ENCODE measurements at regions not wholly inside any gene's neighbourhood (a gene's known extent, or its start where the extent isn't known, plus 50 kb on each side); places are given as distances from the start of the nearest gene placed in this dataset.

DNA sequence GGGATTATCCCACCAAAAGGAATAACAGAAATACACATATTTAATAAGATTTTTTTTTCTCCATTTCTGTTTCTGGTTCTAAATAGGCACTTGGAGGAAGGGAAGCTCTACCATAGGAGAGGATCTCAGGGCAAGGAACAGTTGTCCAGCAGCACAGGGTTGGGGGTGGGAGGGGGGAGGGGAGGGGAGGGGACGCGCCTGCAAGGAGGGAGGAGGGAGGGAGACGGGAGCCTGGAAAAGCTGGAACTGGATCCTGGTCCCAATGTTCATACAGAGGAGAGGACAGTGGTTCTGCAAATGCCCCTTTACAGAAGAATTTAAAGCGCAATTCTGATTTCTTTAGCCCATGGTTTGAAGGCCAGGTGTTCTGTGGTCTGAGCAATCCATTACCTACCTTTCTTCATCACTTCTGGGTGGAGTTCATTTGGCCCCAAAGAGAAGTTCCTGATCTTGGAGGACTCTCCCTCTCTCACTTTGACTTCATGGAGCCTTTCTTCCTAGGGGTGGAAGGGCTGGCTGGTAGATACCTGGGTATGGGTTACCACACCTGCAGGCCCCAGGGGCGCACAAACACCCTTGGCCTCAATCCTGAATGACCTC, 348.9 kb upstream of the NCAM1 start:
- no peak overlapping the region for H3K4me3 Mint-ChIP-seq (ENCODE audit: unreplicated experiment)
- DNase-seq (ENCODE audit: low spot score), result no peak
- H3K9me3 Mint-ChIP-seq (ENCODE audit: low read depth), result no peaks in the 10 kb centered on the region
- peak overlapping the region; percentile 13 for H3K27ac Mint-ChIP-seq (ENCODE audit: unreplicated experiment)
- no peaks in the 10 kb centered on the region for H3K27me3 Mint-ChIP-seq (ENCODE audit: low read depth)
- TF ChIP-seq, protein P1, sequence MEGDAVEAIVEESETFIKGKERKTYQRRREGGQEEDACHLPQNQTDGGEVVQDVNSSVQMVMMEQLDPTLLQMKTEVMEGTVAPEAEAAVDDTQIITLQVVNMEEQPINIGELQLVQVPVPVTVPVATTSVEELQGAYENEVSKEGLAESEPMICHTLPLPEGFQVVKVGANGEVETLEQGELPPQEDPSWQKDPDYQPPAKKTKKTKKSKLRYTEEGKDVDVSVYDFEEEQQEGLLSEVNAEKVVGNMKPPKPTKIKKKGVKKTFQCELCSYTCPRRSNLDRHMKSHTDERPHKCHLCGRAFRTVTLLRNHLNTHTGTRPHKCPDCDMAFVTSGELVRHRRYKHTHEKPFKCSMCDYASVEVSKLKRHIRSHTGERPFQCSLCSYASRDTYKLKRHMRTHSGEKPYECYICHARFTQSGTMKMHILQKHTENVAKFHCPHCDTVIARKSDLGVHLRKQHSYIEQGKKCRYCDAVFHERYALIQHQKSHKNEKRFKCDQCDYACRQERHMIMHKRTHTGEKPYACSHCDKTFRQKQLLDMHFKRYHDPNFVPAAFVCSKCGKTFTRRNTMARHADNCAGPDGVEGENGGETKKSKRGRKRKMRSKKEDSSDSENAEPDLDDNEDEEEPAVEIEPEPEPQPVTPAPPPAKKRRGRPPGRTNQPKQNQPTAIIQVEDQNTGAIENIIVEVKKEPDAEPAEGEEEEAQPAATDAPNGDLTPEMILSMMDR (IDR thresholded peaks at IDR 0.05), result no peak
- H3K4me1 Mint-ChIP-seq (ENCODE audit: low read depth), result peaks cover 37% of the 10 kb centered on the region
- no peaks in the 10 kb centered on the region for H3K36me3 Mint-ChIP-seq (ENCODE audit: low read depth)

DNA sequence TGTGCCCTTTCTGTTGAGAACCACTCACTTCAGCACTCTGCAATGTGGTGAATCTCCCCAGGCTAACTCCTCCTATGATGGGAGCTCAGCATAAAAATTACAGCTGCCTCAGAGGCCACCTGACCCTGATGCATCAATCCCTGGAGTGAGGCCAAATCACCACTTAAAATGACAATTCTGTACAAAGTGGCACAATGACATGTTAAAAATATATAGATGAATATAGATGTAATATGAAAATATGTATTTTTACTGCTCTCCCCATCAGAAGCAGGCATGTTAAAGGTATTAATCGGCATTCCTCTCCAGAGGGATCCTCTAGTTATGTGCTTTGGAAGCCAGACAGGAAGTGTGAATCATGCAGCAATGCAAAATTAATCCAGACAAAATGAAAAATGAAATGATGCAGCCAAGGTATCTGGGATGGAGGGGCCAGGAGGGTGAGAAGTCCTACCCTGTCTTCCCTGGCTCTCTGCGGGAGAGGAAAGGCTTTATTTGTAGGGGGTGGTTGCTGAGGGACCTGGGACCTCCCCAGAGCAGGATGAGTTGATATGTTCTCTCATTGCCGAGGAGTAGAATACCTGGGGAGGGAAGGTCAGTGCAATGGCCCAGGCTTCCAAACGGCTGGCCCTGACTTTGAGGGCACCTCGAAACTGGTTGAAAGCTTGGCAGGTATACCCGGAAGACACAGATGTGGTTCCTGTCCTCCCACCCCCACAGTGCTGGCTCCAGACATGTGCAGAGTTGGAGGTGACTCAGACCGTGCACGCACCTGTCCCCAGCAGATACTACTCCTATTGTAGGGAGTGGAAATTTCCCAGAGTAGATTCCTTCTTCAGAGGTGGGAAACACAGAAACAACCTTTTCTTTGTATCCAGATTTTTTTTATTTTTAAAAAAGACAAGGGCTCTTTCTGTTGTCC, 347.9 kb upstream of the NCAM1 start:
- Mint-ChIP-seq H3K36me3 (ENCODE audit: low read depth) (no peaks in the 10 kb centered on the region), H3K27me3 (ENCODE audit: low read depth) (no peaks in the 10 kb centered on the region), H3K9me3 (ENCODE audit: low read depth) (no peaks in the 10 kb centered on the region), H3K27ac (ENCODE audit: unreplicated experiment) (peak overlapping the region; percentile 76), H3K4me1 (ENCODE audit: low read depth) (peaks cover 37% of the 10 kb centered on the region), H3K4me3 (ENCODE audit: unreplicated experiment) (no peak overlapping the region)
- no peak for DNase-seq (ENCODE audit: low spot score)
- TF ChIP-seq, protein P1 (IDR thresholded peaks at IDR 0.05), result no peak

DNA sequence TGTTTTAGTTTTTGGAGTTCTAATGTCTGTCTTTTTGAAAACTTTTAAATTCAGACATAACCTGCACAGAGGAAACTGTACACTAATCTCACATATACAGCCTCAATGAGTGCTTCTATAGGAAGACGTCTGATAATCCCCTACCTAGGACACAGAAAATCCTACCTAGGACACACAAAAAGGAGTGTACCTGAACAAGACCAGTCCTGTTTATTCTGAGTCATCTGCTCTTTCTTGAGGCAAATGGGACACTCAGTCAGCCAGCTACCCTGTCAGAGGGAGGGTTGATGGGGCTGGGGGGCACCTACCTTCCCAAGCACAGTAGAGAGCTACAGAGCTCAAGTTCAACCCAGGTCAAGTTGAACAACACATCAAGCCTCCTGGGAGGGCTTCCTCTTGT, 346.6 kb upstream of the NCAM1 start:
- Mint-ChIP-seq H3K27ac (ENCODE audit: unreplicated experiment) (no peak overlapping the region), H3K36me3 (ENCODE audit: low read depth) (no peaks in the 10 kb centered on the region), H3K27me3 (ENCODE audit: low read depth) (no peaks in the 10 kb centered on the region), H3K9me3 (ENCODE audit: low read depth) (no peaks in the 10 kb centered on the region), H3K4me3 (ENCODE audit: unreplicated experiment) (no peak overlapping the region), H3K4me1 (ENCODE audit: low read depth) (peaks cover 37% of the 10 kb centered on the region)
- TF ChIP-seq, protein P1 (IDR thresholded peaks at IDR 0.05), result no peak
- DNase-seq (ENCODE audit: low spot score), result no peak

DNA sequence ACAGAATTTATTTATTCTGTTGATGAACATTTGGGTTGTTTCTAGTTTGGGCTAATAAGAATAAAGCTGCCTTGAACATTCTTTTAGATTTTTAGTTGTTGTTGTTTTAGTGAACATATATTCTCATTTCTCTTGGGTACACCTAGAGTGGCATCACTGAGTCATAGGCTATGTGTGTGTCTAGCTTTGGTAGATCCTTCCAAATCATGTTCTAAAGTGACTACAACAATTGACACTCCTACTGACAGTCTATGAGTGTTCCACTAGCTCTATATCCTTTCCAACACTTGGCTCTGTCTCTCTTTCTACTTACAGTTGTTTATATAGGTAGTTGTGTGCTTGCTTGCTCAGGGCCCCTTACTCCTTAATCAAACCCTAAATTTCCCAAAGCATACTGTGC, 346.0 kb upstream of the NCAM1 start:
- H3K4me1 Mint-ChIP-seq (ENCODE audit: low read depth), result peaks cover 37% of the 10 kb centered on the region
- no peak overlapping the region for H3K27ac Mint-ChIP-seq (ENCODE audit: unreplicated experiment)
- H3K9me3 Mint-ChIP-seq (ENCODE audit: low read depth), result no peaks in the 10 kb centered on the region
- DNase-seq (ENCODE audit: low spot score), result no peak
- TF ChIP-seq, protein P1 (IDR thresholded peaks at IDR 0.05), result no peak
- no peaks in the 10 kb centered on the region for H3K27me3 Mint-ChIP-seq (ENCODE audit: low read depth)
- H3K36me3 Mint-ChIP-seq (ENCODE audit: low read depth), result no peaks in the 10 kb centered on the region
- H3K4me3 Mint-ChIP-seq (ENCODE audit: unreplicated experiment), result no peak overlapping the region

DNA sequence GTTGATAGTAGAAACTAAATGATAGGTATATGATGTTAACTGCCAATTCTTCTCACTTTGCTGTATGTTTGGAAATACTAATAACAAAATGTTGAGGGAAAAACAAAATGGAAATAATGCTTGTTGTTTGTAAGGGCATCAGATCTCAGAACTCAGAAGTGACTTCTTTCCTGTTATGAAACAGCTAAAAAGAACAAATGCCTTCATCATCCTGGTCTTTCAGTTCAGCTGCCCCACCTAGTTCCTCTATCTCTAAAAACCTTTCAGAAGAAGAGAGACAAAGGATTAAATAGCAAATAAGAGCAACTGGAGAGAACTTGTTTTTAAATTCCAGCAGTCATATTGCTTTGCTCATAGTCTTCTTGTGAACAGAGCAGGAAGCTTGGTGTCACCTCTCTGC, 345.3 kb upstream of the NCAM1 start:
- no peak for DNase-seq (ENCODE audit: low spot score)
- no peaks in the 10 kb centered on the region for H3K9me3 Mint-ChIP-seq (ENCODE audit: low read depth)
- H3K27ac Mint-ChIP-seq (ENCODE audit: unreplicated experiment), result no peak overlapping the region
- H3K4me3 Mint-ChIP-seq (ENCODE audit: unreplicated experiment), result no peak overlapping the region
- peaks cover 1% of the 10 kb centered on the region for H3K36me3 Mint-ChIP-seq (ENCODE audit: low read depth)
- peaks cover 35% of the 10 kb centered on the region for H3K4me1 Mint-ChIP-seq (ENCODE audit: low read depth)
- H3K27me3 Mint-ChIP-seq (ENCODE audit: low read depth), result no peaks in the 10 kb centered on the region
- TF ChIP-seq, protein P1 (IDR thresholded peaks at IDR 0.05), result no peak

All from chondrocyte (in vitro differentiated cells).